ENCODE measurements at regions not wholly inside any gene's neighbourhood (a gene's known extent, or its start where the extent isn't known, plus 50 kb on each side); places are given as distances from the start of the nearest gene placed in this dataset.

- no peak for DNase-seq (ENCODE audit: low read depth in 1 of 2, low spot score in 1 of 2)
- no peak overlapping the region for H3K4me2 ChIP-seq
- H3K4me3 ChIP-seq: no peak overlapping the region
- ChIA-PET CTCF (interaction anchor here (1.2 kb wide), 1 partner anchor 8 kb away, joined by 3 read pairs; no protein-coding TSS in a partner anchor), POLR2A (no interaction called here)
- ATAC-seq: no peak
- TF ChIP-seq SREBF2 (IDR thresholded peaks at IDR 0.05) (no peak), FOSL2 (IDR thresholded peaks at IDR 0.05) (no peak), FOSL2 (CRISPR knock-in tag; IDR thresholded peaks at IDR 0.05) (no peak), JUNB (IDR thresholded peaks at IDR 0.05) (no peak), USF2 (IDR thresholded peaks at IDR 0.05) (no peak), HOXB5 (CRISPR knock-in tag; IDR thresholded peaks at IDR 0.05) (no peak), PHF8 (IDR thresholded peaks at IDR 0.05; ENCODE audit: borderline replicate concordance, low read depth) (no peak), NPAS2 (CRISPR knock-in tag; IDR thresholded peaks at IDR 0.05; ENCODE audit: borderline replicate concordance) (no peak), TP53 (CRISPR knock-in tag; IDR thresholded peaks at IDR 0.05) (no peak), ESRRA (IDR thresholded peaks at IDR 0.05; ENCODE audit: borderline replicate concordance, low read length) (no peak), SMC3 (IDR thresholded peaks at IDR 0.05) (no peak), CEBPB (IDR thresholded peaks at IDR 0.05) (no peak)
- TF ChIP-seq, protein P1, sequence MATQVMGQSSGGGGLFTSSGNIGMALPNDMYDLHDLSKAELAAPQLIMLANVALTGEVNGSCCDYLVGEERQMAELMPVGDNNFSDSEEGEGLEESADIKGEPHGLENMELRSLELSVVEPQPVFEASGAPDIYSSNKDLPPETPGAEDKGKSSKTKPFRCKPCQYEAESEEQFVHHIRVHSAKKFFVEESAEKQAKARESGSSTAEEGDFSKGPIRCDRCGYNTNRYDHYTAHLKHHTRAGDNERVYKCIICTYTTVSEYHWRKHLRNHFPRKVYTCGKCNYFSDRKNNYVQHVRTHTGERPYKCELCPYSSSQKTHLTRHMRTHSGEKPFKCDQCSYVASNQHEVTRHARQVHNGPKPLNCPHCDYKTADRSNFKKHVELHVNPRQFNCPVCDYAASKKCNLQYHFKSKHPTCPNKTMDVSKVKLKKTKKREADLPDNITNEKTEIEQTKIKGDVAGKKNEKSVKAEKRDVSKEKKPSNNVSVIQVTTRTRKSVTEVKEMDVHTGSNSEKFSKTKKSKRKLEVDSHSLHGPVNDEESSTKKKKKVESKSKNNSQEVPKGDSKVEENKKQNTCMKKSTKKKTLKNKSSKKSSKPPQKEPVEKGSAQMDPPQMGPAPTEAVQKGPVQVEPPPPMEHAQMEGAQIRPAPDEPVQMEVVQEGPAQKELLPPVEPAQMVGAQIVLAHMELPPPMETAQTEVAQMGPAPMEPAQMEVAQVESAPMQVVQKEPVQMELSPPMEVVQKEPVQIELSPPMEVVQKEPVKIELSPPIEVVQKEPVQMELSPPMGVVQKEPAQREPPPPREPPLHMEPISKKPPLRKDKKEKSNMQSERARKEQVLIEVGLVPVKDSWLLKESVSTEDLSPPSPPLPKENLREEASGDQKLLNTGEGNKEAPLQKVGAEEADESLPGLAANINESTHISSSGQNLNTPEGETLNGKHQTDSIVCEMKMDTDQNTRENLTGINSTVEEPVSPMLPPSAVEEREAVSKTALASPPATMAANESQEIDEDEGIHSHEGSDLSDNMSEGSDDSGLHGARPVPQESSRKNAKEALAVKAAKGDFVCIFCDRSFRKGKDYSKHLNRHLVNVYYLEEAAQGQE (IDR thresholded peaks at IDR 0.05): no peak
- TF ChIP-seq, protein P2, sequence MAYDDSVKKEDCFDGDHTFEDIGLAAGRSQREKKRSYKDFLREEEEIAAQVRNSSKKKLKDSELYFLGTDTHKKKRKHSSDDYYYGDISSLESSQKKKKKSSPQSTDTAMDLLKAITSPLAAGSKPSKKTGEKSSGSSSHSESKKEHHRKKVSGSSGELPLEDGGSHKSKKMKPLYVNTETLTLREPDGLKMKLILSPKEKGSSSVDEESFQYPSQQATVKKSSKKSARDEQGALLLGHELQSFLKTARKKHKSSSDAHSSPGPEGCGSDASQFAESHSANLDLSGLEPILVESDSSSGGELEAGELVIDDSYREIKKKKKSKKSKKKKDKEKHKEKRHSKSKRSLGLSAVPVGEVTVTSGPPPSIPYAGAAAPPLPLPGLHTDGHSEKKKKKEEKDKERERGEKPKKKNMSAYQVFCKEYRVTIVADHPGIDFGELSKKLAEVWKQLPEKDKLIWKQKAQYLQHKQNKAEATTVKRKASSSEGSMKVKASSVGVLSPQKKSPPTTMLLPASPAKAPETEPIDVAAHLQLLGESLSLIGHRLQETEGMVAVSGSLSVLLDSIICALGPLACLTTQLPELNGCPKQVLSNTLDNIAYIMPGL (CRISPR knock-in tag; IDR thresholded peaks at IDR 0.05; ENCODE audit: borderline replicate concordance): no peak
- H3K9me3 ChIP-seq: no peaks in the 10 kb centered on the region
- FAIRE-seq: no peak
- no peak overlapping the region for H3K27ac ChIP-seq
- no peaks in the 10 kb centered on the region for H3K4me1 ChIP-seq
Observed at GRCh38 chr10:108980869-108981268, 942.4 kb downstream of the XPNPEP1 start.

DNA sequence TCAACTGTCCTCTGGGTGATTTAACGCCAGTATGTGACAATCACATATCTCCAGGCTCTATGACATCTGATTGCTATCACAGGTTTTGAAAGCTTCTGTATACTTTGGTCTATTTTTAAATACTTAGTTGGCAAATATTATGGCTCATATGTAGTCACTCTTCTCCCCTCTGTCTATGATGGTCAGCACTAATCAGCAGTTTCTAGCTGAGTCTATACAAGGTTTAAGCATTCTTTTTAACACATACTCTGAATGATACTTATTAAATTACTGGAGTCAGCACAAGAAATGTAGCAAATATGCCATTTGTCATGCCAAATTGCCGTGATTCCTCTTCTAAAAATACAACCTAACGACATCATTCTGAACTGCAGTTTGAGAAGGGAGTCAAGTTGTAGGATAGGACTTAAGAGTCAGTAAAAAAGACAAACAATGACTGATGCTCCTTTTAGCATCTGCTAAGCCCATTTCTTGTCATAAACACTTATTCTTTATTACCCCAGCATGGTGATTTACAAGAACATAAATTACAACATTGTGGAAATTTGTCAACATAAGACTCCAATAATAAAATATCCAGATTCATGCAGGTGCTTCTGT, 947.8 kb downstream of the XPNPEP1 start:
- Histone ChIP-seq H3K27ac (no peak overlapping the region), H3K4me2 (no peak overlapping the region), H3K4me1 (no peaks in the 10 kb centered on the region), H3K4me3 (no peak overlapping the region), H3K9me3 (no peaks in the 10 kb centered on the region)
- WGBS (ENCODE audit: missing lambda C conversion rate): 1% methylated on average over 3 of the region's 3 CpGs
- no peak for ATAC-seq
- DNase-seq (ENCODE audit: low read depth in 1 of 2, low spot score in 1 of 2): no peak
- CTCF ChIA-PET: no interaction called here
- no peak for FAIRE-seq
- POLR2A ChIA-PET: no interaction called here
- TF ChIP-seq PBX3 (IDR thresholded peaks at IDR 0.05) (no peak), ELK1 (IDR thresholded peaks at IDR 0.05; ENCODE audit: low read depth, low read length) (no peak), CHD2 (IDR thresholded peaks at IDR 0.05; ENCODE audit: low read length, partially characterized antibody) (no peak), SMC3 (IDR thresholded peaks at IDR 0.05) (no peak), NFE2L2 (conservative IDR thresholded peaks at IDR 0.05; ENCODE audit: low read length) (no peak), MAZ (IDR thresholded peaks at IDR 0.05; ENCODE audit: borderline replicate concordance, low read depth, low read length) (no peak), CBX2 (IDR thresholded peaks at IDR 0.05; ENCODE audit: borderline replicate concordance, low read depth) (no peak), MAFK (IDR thresholded peaks at IDR 0.05; ENCODE audit: partially characterized antibody) (no peak), ESRRA (IDR thresholded peaks at IDR 0.05; ENCODE audit: borderline replicate concordance, low read length) (no peak), ZC3H11A (IDR thresholded peaks at IDR 0.05) (no peak), ZNF302 (CRISPR knock-in tag; IDR thresholded peaks at IDR 0.05) (no peak), CEBPB (IDR thresholded peaks at IDR 0.05) (no peak), NR3C1 (IDR thresholded peaks at IDR 0.05) (no peak), RAD21 (conservative IDR thresholded peaks at IDR 0.05 in 1 of 2, IDR thresholded peaks at IDR 0.05 in 1 of 2) (no peak)
- TF ChIP-seq, protein P3, sequence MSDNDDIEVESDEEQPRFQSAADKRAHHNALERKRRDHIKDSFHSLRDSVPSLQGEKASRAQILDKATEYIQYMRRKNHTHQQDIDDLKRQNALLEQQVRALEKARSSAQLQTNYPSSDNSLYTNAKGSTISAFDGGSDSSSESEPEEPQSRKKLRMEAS (IDR thresholded peaks at IDR 0.05): no peak
- TF ChIP-seq, protein P2 (CRISPR knock-in tag; IDR thresholded peaks at IDR 0.05; ENCODE audit: borderline replicate concordance): no peak
